ENCODE measurements at regions not wholly inside any gene's neighbourhood (a gene's known extent, or its start where the extent isn't known, plus 50 kb on each side); places are given as distances from the start of the nearest gene placed in this dataset.

GRCh38 chr21:32113486-32113885 is 165.4 kb downstream of the MIS18A start:
- Mint-ChIP-seq H3K4me1 (ENCODE audit: low read depth) (no peaks in the 10 kb centered on the region), H3K36me3 (ENCODE audit: insufficient read depth) (no peaks in the 10 kb centered on the region), H3K27ac (no peak overlapping the region), H3K9me3 (ENCODE audit: low read depth) (peaks cover 6% of the 10 kb centered on the region), H3K27me3 (no peaks in the 10 kb centered on the region), H3K4me3 (ENCODE audit: low read depth) (no peak overlapping the region)
- DNase-seq (ENCODE audit: low spot score, unreplicated experiment) = no peak
- no peak for TF ChIP-seq CTCF (IDR thresholded peaks at IDR 0.05; ENCODE audit: unreplicated experiment)

- H3K36me3 Mint-ChIP-seq (ENCODE audit: insufficient read depth) = no peaks in the 10 kb centered on the region
- no peak for DNase-seq (ENCODE audit: low spot score, unreplicated experiment)
- no peak for TF ChIP-seq CTCF (IDR thresholded peaks at IDR 0.05; ENCODE audit: unreplicated experiment)
- no peak overlapping the region for H3K27ac Mint-ChIP-seq
- peaks cover 7% of the 10 kb centered on the region for H3K9me3 Mint-ChIP-seq (ENCODE audit: low read depth)
- no peaks in the 10 kb centered on the region for H3K4me1 Mint-ChIP-seq (ENCODE audit: low read depth)
- no peaks in the 10 kb centered on the region for H3K27me3 Mint-ChIP-seq
- no peak overlapping the region for H3K4me3 Mint-ChIP-seq (ENCODE audit: low read depth)
Measured at GRCh38 chr21:32112195-32112594, 166.7 kb downstream of the MIS18A start.

GRCh38 chr21:32108566-32108965 is 170.3 kb downstream of the MIS18A start:
- no peak overlapping the region for H3K27ac Mint-ChIP-seq
- TF ChIP-seq CTCF (IDR thresholded peaks at IDR 0.05; ENCODE audit: unreplicated experiment) = no peak
- no peak overlapping the region for H3K4me3 Mint-ChIP-seq (ENCODE audit: low read depth)
- peaks cover 15% of the 10 kb centered on the region for H3K9me3 Mint-ChIP-seq (ENCODE audit: low read depth)
- no peaks in the 10 kb centered on the region for H3K36me3 Mint-ChIP-seq (ENCODE audit: insufficient read depth)
- DNase-seq (ENCODE audit: low spot score, unreplicated experiment) = no peak
- H3K4me1 Mint-ChIP-seq (ENCODE audit: low read depth) = no peaks in the 10 kb centered on the region
- no peaks in the 10 kb centered on the region for H3K27me3 Mint-ChIP-seq

GRCh38 chr21:32103361-32103760 is 175.5 kb downstream of the MIS18A start:
- H3K4me1 Mint-ChIP-seq (ENCODE audit: low read depth) = peaks cover 1% of the 10 kb centered on the region
- DNase-seq (ENCODE audit: low spot score, unreplicated experiment) = no peak
- H3K36me3 Mint-ChIP-seq (ENCODE audit: insufficient read depth) = no peaks in the 10 kb centered on the region
- no peak for TF ChIP-seq CTCF (IDR thresholded peaks at IDR 0.05; ENCODE audit: unreplicated experiment)
- H3K9me3 Mint-ChIP-seq (ENCODE audit: low read depth) = peaks cover 10% of the 10 kb centered on the region
- H3K27me3 Mint-ChIP-seq = no peaks in the 10 kb centered on the region
- H3K27ac Mint-ChIP-seq = no peak overlapping the region
- H3K4me3 Mint-ChIP-seq (ENCODE audit: low read depth) = no peak overlapping the region

- Mint-ChIP-seq H3K9me3 (ENCODE audit: low read depth) (peaks cover 17% of the 10 kb centered on the region), H3K27ac (no peak overlapping the region), H3K4me1 (ENCODE audit: low read depth) (peaks cover 1% of the 10 kb centered on the region), H3K4me3 (ENCODE audit: low read depth) (no peak overlapping the region), H3K36me3 (ENCODE audit: insufficient read depth) (peaks cover 2% of the 10 kb centered on the region), H3K27me3 (no peaks in the 10 kb centered on the region)
- no peak for TF ChIP-seq CTCF (IDR thresholded peaks at IDR 0.05; ENCODE audit: unreplicated experiment)
- no peak for DNase-seq (ENCODE audit: low spot score, unreplicated experiment)
Measured at GRCh38 chr21:32102426-32102825, 176.4 kb downstream of the MIS18A start.
